Dendritic cell treated with granulocyte-macrophage colony-stimulating factor and Interleukin-4, amounts not matched to agents 40 ng/mL and 50 ng/mL, for 4 days (primary cell): ENCODE measurements at regions not wholly inside any gene's neighbourhood (a gene's known extent, or its start where the extent isn't known, plus 50 kb on each side); places are given as distances from the start of the nearest gene placed in this dataset.

Experiments used
- H3K27ac Mint-ChIP-seq: one replicate; pipeline ENCODE4 v1.8.0; 2022; ENCODE audit warnings: mild to moderate bottlenecking, mixed read lengths
- H3K27me3 Mint-ChIP-seq: one replicate; pipeline ENCODE4 v1.8.0; 2022; ENCODE audit warnings: mild to moderate bottlenecking, mixed read lengths
- H3K36me3 Mint-ChIP-seq: one replicate; pipeline ENCODE4 v1.8.0; 2022; ENCODE audit warnings: low read depth, mixed read lengths
- H3K4me1 Mint-ChIP-seq: one replicate; pipeline ENCODE4 v1.8.0; 2022; ENCODE audit warnings: low read depth, mixed read lengths
- H3K4me3 Mint-ChIP-seq: one replicate; pipeline ENCODE4 v1.8.0; 2022; ENCODE audit warnings: mild to moderate bottlenecking, moderate library complexity, mixed read lengths
- H3K9me3 Mint-ChIP-seq: one replicate; pipeline ENCODE4 v1.8.0; 2022; ENCODE audit warnings: mixed read lengths
- intact Hi-C: fragments of 100-400 bp; cut with micrococcal nuclease; formaldehyde crosslinking; loops from one replicate; pipeline ENCODE4 v1.15.0; 2022

DNA sequence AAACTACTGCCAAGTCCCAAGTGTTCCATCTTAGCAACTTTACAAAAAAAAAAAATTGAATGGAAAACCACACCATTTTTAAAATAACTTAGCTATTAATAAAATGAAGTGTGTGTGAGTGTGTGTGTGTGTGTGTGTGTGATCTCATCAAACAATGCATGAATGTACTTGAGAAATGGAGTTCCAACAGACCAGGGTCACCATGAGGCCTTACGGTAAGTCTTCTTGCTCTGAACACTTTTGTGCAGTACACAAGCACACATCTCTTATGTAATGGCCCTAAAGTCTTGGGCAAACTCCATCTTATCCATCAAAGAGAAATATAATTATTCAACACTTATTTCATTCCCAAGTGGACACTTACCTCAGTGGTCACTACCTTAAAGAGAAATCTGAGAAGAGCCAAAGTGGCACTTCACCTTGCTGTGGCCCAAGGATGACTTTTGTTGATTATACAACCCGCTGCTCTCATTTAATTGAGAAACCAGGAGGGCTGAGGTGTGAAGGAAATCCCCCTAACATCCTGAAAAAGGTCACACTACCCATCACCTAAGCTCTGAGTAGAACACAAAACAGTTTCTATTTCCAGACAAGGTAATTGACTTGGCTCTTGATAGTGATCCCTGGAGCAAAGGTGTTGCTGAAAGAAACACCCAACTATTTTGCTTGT lies 96.5 kb upstream of the PRDX4 start:
- Mint-ChIP-seq H3K9me3 (peaks cover 15% of the 10 kb centered on the region), H3K36me3 (no peaks in the 10 kb centered on the region), H3K4me1 (no peaks in the 10 kb centered on the region), H3K27me3 (no peaks in the 10 kb centered on the region), H3K4me3 (no peak overlapping the region), H3K27ac (no peak overlapping the region)
- intact Hi-C loops: no loop called here

GRCh38 chrX:23575281-23575680 lies 92.0 kb upstream of the PRDX4 start:
- no peaks in the 10 kb centered on the region for H3K27me3 Mint-ChIP-seq
- intact Hi-C loops: no loop called here
- H3K4me1 Mint-ChIP-seq: no peaks in the 10 kb centered on the region
- H3K4me3 Mint-ChIP-seq: no peak overlapping the region
- no peaks in the 10 kb centered on the region for H3K9me3 Mint-ChIP-seq
- H3K36me3 Mint-ChIP-seq: no peaks in the 10 kb centered on the region
- H3K27ac Mint-ChIP-seq: no peak overlapping the region

DNA sequence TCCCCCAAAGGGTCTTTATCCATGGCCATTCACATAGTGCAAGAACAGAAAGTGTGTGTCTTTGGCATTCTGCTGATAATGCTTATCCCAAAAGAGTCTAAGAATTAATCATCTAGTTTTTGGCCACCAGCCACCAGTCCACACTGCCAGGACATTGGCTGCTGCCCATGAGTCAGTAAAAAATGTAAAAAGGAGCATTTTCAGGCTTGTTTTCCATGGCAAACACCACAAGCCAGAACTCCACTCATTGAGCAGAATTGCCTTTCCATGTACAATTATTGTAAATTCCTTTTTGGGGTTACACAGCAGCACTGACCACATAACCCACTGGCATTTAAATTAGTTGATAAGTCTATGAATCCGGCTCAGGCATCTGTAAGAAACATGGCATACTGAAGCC lies 89.2 kb upstream of the PRDX4 start:
- H3K27ac Mint-ChIP-seq: no peak overlapping the region
- no peaks in the 10 kb centered on the region for H3K9me3 Mint-ChIP-seq
- no peaks in the 10 kb centered on the region for H3K27me3 Mint-ChIP-seq
- H3K4me1 Mint-ChIP-seq: no peaks in the 10 kb centered on the region
- intact Hi-C loops: no loop called here
- no peaks in the 10 kb centered on the region for H3K36me3 Mint-ChIP-seq
- H3K4me3 Mint-ChIP-seq: no peak overlapping the region

- H3K4me3 Mint-ChIP-seq: no peak overlapping the region
- no peaks in the 10 kb centered on the region for H3K4me1 Mint-ChIP-seq
- no peaks in the 10 kb centered on the region for H3K9me3 Mint-ChIP-seq
- no peaks in the 10 kb centered on the region for H3K27me3 Mint-ChIP-seq
- H3K27ac Mint-ChIP-seq: no peak overlapping the region
- H3K36me3 Mint-ChIP-seq: no peaks in the 10 kb centered on the region
- intact Hi-C loops: no loop called here
These were observed 77.8 kb upstream of the PRDX4 start for GRCh38 chrX:23589496-23589895.

DNA sequence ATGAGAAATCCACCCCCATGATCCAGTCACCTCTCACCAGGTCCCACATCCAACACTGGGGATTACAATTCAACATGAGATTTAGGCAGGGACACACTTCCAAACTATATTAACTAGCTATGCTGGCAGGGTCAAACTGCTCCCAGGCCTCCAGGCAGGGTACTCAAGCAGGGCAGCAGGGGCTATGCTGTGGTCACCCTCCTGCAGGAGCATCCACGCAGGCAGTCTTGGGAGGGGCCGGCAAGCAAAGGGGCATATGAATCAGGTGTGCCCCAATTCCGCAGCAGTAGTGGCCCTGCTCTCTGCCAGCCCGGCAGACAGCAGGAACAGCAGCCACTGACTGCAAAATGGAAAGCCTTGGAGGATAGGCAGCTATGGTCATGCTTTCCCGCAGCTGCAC lies 74.6 kb upstream of the PRDX4 start:
- Mint-ChIP-seq H3K4me3 (no peak overlapping the region), H3K27me3 (no peaks in the 10 kb centered on the region), H3K36me3 (no peaks in the 10 kb centered on the region), H3K27ac (no peak overlapping the region), H3K9me3 (no peaks in the 10 kb centered on the region), H3K4me1 (no peaks in the 10 kb centered on the region)
- intact Hi-C loops: no loop called here

GRCh38 chrX:23598575-23598974 lies 68.7 kb upstream of the PRDX4 start:
- Mint-ChIP-seq H3K4me3 (no peak overlapping the region), H3K9me3 (no peaks in the 10 kb centered on the region), H3K36me3 (no peaks in the 10 kb centered on the region), H3K4me1 (no peaks in the 10 kb centered on the region), H3K27me3 (no peaks in the 10 kb centered on the region), H3K27ac (no peak overlapping the region)
- intact Hi-C loops: no loop called here

DNA sequence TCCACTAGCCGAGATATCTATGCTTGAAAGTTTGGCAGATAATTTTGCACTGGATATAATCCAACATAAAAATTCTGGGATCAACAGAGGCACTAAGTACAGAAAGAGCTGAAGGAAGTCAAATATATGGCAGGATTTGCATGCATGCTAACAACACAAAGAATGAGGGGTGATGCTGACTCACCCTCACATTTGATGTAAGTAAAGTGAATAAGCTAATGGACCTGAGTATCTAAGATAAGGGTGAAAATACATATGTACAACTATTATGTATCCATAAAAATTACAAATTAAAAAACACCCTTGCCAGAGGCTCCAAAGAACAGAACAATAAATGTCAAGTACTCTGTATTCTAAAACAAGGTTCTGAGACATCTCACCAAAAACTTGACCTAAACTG lies 63.8 kb upstream of the PRDX4 start:
- intact Hi-C loops: no loop called here
- no peaks in the 10 kb centered on the region for H3K27me3 Mint-ChIP-seq
- H3K36me3 Mint-ChIP-seq: no peaks in the 10 kb centered on the region
- no peaks in the 10 kb centered on the region for H3K4me1 Mint-ChIP-seq
- H3K27ac Mint-ChIP-seq: no peak overlapping the region
- H3K4me3 Mint-ChIP-seq: no peak overlapping the region
- H3K9me3 Mint-ChIP-seq: no peaks in the 10 kb centered on the region

- no peak overlapping the region for H3K4me3 Mint-ChIP-seq
- no peaks in the 10 kb centered on the region for H3K36me3 Mint-ChIP-seq
- H3K4me1 Mint-ChIP-seq: no peaks in the 10 kb centered on the region
- peaks cover 2% of the 10 kb centered on the region for H3K27me3 Mint-ChIP-seq
- no peak overlapping the region for H3K27ac Mint-ChIP-seq
- intact Hi-C loops: no loop called here
- no peaks in the 10 kb centered on the region for H3K9me3 Mint-ChIP-seq
These were observed 56.8 kb upstream of the PRDX4 start for GRCh38 chrX:23610495-23610894.

DNA sequence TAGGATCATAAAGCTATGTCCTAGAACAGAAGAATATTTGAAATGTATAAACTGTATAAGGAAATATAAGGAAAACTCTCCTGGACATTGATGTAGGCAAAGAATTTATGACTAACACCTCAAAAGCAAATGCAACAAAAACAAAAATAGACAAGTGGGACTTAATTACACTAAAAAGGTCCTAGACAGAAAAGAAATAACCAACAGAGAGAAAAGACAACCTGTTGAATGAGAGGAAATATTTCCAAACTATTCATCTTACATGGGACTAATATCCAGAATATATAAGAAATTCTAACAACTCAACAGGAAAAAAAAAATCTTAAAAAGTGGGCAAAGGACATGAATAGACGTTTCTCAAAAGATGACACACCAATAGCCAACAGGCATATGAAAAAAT lies 54.4 kb upstream of the PRDX4 start:
- intact Hi-C loops: no loop called here
- Mint-ChIP-seq H3K4me3 (no peak overlapping the region), H3K4me1 (no peaks in the 10 kb centered on the region), H3K36me3 (no peaks in the 10 kb centered on the region), H3K27ac (no peak overlapping the region), H3K27me3 (peaks cover 2% of the 10 kb centered on the region), H3K9me3 (no peaks in the 10 kb centered on the region)

DNA sequence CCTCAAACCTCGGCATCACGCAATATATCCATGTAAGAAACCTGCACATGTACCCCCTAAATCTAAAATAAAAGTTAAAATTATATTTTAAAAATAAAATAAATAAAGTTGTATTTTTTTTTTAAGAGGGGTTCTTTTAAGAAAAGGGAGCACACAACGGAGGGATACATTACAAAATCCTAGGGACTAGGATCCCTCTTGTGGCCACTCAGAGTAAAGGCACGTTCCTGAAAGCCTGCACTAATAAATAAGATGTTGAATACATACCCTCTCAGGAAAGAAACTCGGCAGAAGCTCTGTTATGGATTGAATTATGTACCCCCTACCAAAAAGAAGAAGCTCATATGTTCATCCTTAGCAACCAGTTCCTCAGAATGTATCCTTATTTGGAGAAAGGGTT lies 50.9 kb upstream of the PRDX4 start:
- H3K27ac Mint-ChIP-seq: no peak overlapping the region
- H3K4me1 Mint-ChIP-seq: no peaks in the 10 kb centered on the region
- intact Hi-C loops: no loop called here

More for the DNA sequence above, 50.9 kb upstream of the PRDX4 start:
- no peaks in the 10 kb centered on the region for H3K27me3 Mint-ChIP-seq
- H3K36me3 Mint-ChIP-seq: no peaks in the 10 kb centered on the region
- no peak overlapping the region for H3K4me3 Mint-ChIP-seq
- no peaks in the 10 kb centered on the region for H3K9me3 Mint-ChIP-seq
